K562 (cell line): ENCODE measurements at regions not wholly inside any gene's neighbourhood (a gene's known extent, or its start where the extent isn't known, plus 50 kb on each side); places are given as distances from the start of the nearest gene placed in this dataset.

Experiments used
- ATAC-seq: fragments of 200-7000 bp; cut with Tn5 transposase; 3 replicates; pipeline ENCODE4 v1.9.1; 2020; ENCODE audit warnings: moderate library complexity
- BruUV-seq: library from RNA; stranded (reverse); fragments of 400-500 nt; replicated peaks from 2 replicates; lab custom pipeline; 2021; lab: Mats Ljungman, UMichigan
- CTCF ChIA-PET: fragments of 300-600 bp; formaldehyde crosslinking; extraction: SDS; loops from one replicate; lab custom pipeline; 2021; ENCODE audit warnings: low intra/inter-chr PET ratio; lab: Yijun Ruan, JAX
- POLR2A ChIA-PET: fragments of 300-600, 350-650 bp; sonication (Branson Sonifier 250); formaldehyde crosslinking; extraction: SDS; loops from one replicate; lab custom pipeline; 2021; ENCODE audit warnings: antibody characterized with exemption, inconsistent platforms; lab: Yijun Ruan, JAX
- DNase-seq, 4 experiments: peaks; one replicate each; pipeline versions ENCODE4 v3.0.0 to v3.0.0-alpha.2; 2011 to 2018; ENCODE audit warnings: low spot score in 3 of 4, mixed read lengths in 3 of 4; ENCODE audit errors: extremely low read depth in 1 of 4
- FAIRE-seq: peaks from 2 replicates; lab custom pipeline; 2011; peaks lifted over from hg19 to GRCh38; lab: Jason Lieb, UNC
- H2AFZ ChIP-seq: 2 replicates; pipeline ENCODE4 v1.6.0; 2011; ENCODE audit warnings: low read depth, low read length, control low read depth, inconsistent platforms
- H3K27ac ChIP-seq: fragments of 200-600 bp; 3 replicates; pipeline ENCODE4 v1.8.0; 2011; ENCODE audit warnings: low read depth, mild to moderate bottlenecking, control low read depth, inconsistent platforms, low read length, moderate library complexity, mixed read lengths; ENCODE audit errors: extremely low read depth
- H3K27me3 ChIP-seq, 2 experiments: fragments of 300-600 bp in 1 of 2; 2 replicates in 1 of 2; 3 replicates in 1 of 2; pipeline versions ENCODE4 v1.6.0 to v1.8.0; 2011; ENCODE audit warnings: inconsistent platforms in 2 of 2, low read length in 2 of 2, mild to moderate bottlenecking in 1 of 2, mixed read lengths in 1 of 2, moderate library complexity in 1 of 2; ENCODE audit not compliant: control insufficient read depth in 2 of 2, insufficient read depth in 2 of 2
- H3K36me3 ChIP-seq: fragments of 300-600 bp; 3 replicates; pipeline ENCODE4 v1.8.0; 2011; ENCODE audit warnings: mild to moderate bottlenecking, low read length, inconsistent platforms; ENCODE audit not compliant: control insufficient read depth, insufficient read depth
- H3K4me1 ChIP-seq, 2 experiments: fragments of 200-600 bp in 1 of 2; replicated peaks in 1 of 2; 2 replicates in 1 of 2; 3 replicates in 1 of 2; pipeline versions ENCODE4 v1.5.1 to v1.8.0; 2011; ENCODE audit warnings: inconsistent platforms in 2 of 2, low read length in 2 of 2, mild to moderate bottlenecking in 1 of 2, mixed read lengths in 1 of 2, moderate library complexity in 1 of 2; ENCODE audit not compliant: control insufficient read depth in 2 of 2, insufficient read depth in 2 of 2
- H3K4me2 ChIP-seq: 2 replicates; pipeline ENCODE4 v1.6.1; 2011; ENCODE audit warnings: low read length, control low read depth, inconsistent platforms, mixed read lengths; ENCODE audit not compliant: insufficient read depth
- H3K4me3 ChIP-seq: fragments of 200-600 bp; sonication (generic), shearing (Covaris generic); 2 replicates; pipeline ENCODE4 v1.5.1; 2016; ENCODE audit warnings: control low read depth, inconsistent platforms
- H3K79me2 ChIP-seq: fragments of 200-600 bp; 3 replicates; pipeline ENCODE4 v1.8.0; 2011; ENCODE audit warnings: low read length, inconsistent platforms; ENCODE audit not compliant: control insufficient read depth, insufficient read depth
- H3K9ac ChIP-seq, 2 experiments: 2 replicates each; pipeline versions ENCODE4 v1.6.0 to v1.6.1; 2011; ENCODE audit warnings: low read depth in 2 of 2, low read length in 2 of 2, control low read depth in 1 of 2, inconsistent platforms in 1 of 2, mild to moderate bottlenecking in 1 of 2, mixed read lengths in 1 of 2; ENCODE audit not compliant: insufficient read depth in 1 of 2
- H3K9me1 ChIP-seq: one replicate; pipeline ENCODE4 v1.6.0; 2011; ENCODE audit warnings: inconsistent platforms, mild to moderate bottlenecking, low read length, moderate library complexity; ENCODE audit not compliant: control insufficient read depth, insufficient read depth
- H3K9me3 ChIP-seq: replicated peaks from 2 replicates; pipeline ENCODE4 v1.5.1; 2011; ENCODE audit warnings: low read depth, low read length, inconsistent platforms; ENCODE audit not compliant: control insufficient read depth, insufficient read depth
- H4K20me1 ChIP-seq: replicated peaks from 2 replicates; pipeline ENCODE4 v1.6.1; 2011; ENCODE audit warnings: low read length, inconsistent platforms, mixed read lengths; ENCODE audit not compliant: control insufficient read depth, insufficient read depth
- ARID1B ChIP-seq: fragments of 450-650 bp; IDR thresholded peaks from 2 replicates; pipeline ENCODE4 v1.6.1; 2016; ENCODE audit warnings: antibody characterized with exemption, mild to moderate bottlenecking, inconsistent platforms
- ATF7 ChIP-seq: fragments of 450-650 bp; IDR thresholded peaks from 2 replicates; pipeline ENCODE4 v1.7.1; 2014; ENCODE audit warnings: mild to moderate bottlenecking, moderate library complexity
- CBFA2T3 ChIP-seq: fragments of 450-650 bp; IDR thresholded peaks from 2 replicates; pipeline ENCODE4 v1.6.1; 2017
- CXXC5 ChIP-seq: fragments of 250-450 bp; sonication (Bioruptor Pico); IDR thresholded peaks from 2 replicates; pipeline ENCODE4 v1.8.0; 2022; ENCODE audit warnings: inconsistent platforms, mild to moderate bottlenecking, moderate library complexity
- IRF2 ChIP-seq: sonication (generic); formaldehyde crosslinking; IDR thresholded peaks from 2 replicates; pipeline ENCODE4 v1.8.1; 2022; ENCODE audit warnings: mild to moderate bottlenecking, missing genetic modification reagents
- ZKSCAN1 ChIP-seq: fragments of 150-350 bp; IDR thresholded peaks from 2 replicates; pipeline ENCODE4 v1.6.1; 2016; ENCODE audit warnings: low read depth, low read length
- WGBS: fragments of 100-300 bp; shearing (Covaris generic); methylation state at CpG from one replicate; pipeline ENCODE4 v1.1.6; 2016; ENCODE audit warnings: low coverage, mixed read lengths; ENCODE audit not compliant: insufficient coverage; ENCODE audit errors: missing lambda C conversion rate; 5-methylcytosine and 5-hydroxymethylcytosine counted together
- in situ Hi-C: fragments of 300-500 bp; cut with MboI; formaldehyde crosslinking; loops from 4 replicates; pipeline ENCODE4 v1.15.0; 2018; ENCODE audit warnings: inconsistent platforms, mixed read lengths
- intact Hi-C: fragments of 100-400 bp; cut with micrococcal nuclease; formaldehyde crosslinking; loops from 2 replicates; pipeline ENCODE4 v1.14.2; 2022
- TF ChIP-seq, protein P1 (sequence below): fragments of 200-600 bp; sonication (generic); IDR thresholded peaks from one replicate; pipeline ENCODE4 v1.6.1; 2012; ENCODE audit warnings: mild to moderate bottlenecking, low read depth, low read length, inconsistent platforms

DNA sequence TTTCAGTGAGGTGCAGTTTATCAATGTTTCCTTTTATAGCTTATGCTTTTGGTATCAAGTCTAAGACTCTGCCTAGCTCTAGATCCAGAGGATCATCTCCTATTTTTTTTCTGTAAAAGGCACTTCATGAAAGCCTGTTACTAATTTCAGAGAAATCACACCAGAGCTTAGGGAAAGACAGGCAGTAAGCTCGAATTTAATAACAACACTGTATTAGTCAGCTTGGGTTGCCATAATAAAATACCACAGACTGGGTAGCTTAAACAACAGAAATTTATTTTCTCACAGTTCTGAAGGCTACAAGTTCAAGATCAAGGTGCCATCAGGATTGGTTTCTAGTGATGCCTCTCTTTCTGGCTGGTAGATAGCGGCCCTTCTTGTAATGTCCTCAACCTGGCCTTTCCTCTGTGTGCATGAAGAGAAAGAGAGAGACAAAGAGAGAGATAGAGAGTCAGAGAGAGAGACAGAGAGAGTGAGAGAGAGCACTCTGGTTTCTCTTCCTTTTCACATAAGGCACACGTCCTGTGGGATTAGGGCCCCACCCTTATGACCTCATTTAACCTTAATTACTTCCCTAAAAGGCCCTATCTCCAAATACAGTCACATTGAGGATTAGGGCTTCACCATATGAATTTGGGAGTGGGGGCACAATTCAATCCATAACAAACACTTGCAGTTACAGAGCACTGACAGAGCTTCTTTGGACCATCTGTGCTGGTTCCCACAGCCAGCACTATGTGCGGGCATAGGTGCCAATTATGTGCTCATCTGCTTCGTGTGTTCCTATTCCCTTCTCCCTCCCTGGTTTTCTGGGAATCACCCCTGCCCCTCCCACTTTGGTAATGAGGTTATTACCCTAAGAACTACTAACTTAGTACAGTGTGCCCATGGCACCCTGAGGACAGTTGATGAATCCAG lies 114.8 kb upstream of the MED14 start:
- in situ Hi-C loops (no loop called here), intact Hi-C loops (no loop called here)
- ChIA-PET POLR2A (interaction anchor here (0.6 to 0.7 kb wide), 2 partner anchors 895 to 1678 kb away, joined by 3 to 4 read pairs; no protein-coding TSS in a partner anchor), CTCF (no interaction called here)
- Histone ChIP-seq H3K79me2 (no peaks in the 10 kb centered on the region), H3K4me2 (no peak overlapping the region), H3K9me3 (no peaks in the 10 kb centered on the region), H4K20me1 (no peaks in the 10 kb centered on the region), H2AFZ (no peak overlapping the region), H3K4me3 (no peak overlapping the region), H3K27me3 (no peaks in the 10 kb centered on the region), H3K36me3 (no peaks in the 10 kb centered on the region), H3K9ac (no peak overlapping the region), H3K27ac (no peak overlapping the region), H3K4me1 (no peaks in the 10 kb centered on the region; a peak in 1 of 5 replicates), H3K9me1 (no peaks in the 10 kb centered on the region)
- FAIRE-seq (no peak), ATAC-seq (no peak), DNase-seq (no peak)
- BruUV-seq, result no TSS peak
- 14% methylated on average over 5 of the region's 5 CpGs for WGBS
- TF ChIP-seq ZKSCAN1 (no peak), CXXC5 (CRISPR knock-in tag) (no peak), IRF2 (CRISPR knock-in tag) (no peak), ARID1B (peak; percentile 27; the same call in 1 of the 2 replicates), CBFA2T3 (peak; percentile 41; the same call in 1 of the 2 replicates), ATF7 (peak; percentile 69)
- TF ChIP-seq, protein P1, sequence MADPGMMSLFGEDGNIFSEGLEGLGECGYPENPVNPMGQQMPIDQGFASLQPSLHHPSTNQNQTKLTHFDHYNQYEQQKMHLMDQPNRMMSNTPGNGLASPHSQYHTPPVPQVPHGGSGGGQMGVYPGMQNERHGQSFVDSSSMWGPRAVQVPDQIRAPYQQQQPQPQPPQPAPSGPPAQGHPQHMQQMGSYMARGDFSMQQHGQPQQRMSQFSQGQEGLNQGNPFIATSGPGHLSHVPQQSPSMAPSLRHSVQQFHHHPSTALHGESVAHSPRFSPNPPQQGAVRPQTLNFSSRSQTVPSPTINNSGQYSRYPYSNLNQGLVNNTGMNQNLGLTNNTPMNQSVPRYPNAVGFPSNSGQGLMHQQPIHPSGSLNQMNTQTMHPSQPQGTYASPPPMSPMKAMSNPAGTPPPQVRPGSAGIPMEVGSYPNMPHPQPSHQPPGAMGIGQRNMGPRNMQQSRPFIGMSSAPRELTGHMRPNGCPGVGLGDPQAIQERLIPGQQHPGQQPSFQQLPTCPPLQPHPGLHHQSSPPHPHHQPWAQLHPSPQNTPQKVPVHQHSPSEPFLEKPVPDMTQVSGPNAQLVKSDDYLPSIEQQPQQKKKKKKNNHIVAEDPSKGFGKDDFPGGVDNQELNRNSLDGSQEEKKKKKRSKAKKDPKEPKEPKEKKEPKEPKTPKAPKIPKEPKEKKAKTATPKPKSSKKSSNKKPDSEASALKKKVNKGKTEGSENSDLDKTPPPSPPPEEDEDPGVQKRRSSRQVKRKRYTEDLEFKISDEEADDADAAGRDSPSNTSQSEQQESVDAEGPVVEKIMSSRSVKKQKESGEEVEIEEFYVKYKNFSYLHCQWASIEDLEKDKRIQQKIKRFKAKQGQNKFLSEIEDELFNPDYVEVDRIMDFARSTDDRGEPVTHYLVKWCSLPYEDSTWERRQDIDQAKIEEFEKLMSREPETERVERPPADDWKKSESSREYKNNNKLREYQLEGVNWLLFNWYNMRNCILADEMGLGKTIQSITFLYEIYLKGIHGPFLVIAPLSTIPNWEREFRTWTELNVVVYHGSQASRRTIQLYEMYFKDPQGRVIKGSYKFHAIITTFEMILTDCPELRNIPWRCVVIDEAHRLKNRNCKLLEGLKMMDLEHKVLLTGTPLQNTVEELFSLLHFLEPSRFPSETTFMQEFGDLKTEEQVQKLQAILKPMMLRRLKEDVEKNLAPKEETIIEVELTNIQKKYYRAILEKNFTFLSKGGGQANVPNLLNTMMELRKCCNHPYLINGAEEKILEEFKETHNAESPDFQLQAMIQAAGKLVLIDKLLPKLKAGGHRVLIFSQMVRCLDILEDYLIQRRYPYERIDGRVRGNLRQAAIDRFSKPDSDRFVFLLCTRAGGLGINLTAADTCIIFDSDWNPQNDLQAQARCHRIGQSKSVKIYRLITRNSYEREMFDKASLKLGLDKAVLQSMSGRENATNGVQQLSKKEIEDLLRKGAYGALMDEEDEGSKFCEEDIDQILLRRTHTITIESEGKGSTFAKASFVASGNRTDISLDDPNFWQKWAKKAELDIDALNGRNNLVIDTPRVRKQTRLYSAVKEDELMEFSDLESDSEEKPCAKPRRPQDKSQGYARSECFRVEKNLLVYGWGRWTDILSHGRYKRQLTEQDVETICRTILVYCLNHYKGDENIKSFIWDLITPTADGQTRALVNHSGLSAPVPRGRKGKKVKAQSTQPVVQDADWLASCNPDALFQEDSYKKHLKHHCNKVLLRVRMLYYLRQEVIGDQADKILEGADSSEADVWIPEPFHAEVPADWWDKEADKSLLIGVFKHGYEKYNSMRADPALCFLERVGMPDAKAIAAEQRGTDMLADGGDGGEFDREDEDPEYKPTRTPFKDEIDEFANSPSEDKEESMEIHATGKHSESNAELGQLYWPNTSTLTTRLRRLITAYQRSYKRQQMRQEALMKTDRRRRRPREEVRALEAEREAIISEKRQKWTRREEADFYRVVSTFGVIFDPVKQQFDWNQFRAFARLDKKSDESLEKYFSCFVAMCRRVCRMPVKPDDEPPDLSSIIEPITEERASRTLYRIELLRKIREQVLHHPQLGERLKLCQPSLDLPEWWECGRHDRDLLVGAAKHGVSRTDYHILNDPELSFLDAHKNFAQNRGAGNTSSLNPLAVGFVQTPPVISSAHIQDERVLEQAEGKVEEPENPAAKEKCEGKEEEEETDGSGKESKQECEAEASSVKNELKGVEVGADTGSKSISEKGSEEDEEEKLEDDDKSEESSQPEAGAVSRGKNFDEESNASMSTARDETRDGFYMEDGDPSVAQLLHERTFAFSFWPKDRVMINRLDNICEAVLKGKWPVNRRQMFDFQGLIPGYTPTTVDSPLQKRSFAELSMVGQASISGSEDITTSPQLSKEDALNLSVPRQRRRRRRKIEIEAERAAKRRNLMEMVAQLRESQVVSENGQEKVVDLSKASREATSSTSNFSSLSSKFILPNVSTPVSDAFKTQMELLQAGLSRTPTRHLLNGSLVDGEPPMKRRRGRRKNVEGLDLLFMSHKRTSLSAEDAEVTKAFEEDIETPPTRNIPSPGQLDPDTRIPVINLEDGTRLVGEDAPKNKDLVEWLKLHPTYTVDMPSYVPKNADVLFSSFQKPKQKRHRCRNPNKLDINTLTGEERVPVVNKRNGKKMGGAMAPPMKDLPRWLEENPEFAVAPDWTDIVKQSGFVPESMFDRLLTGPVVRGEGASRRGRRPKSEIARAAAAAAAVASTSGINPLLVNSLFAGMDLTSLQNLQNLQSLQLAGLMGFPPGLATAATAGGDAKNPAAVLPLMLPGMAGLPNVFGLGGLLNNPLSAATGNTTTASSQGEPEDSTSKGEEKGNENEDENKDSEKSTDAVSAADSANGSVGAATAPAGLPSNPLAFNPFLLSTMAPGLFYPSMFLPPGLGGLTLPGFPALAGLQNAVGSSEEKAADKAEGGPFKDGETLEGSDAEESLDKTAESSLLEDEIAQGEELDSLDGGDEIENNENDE, result no peak
